ENCODE measurements at regions not wholly inside any gene's neighbourhood (a gene's known extent, or its start where the extent isn't known, plus 50 kb on each side); places are given as distances from the start of the nearest gene placed in this dataset.

- Histone ChIP-seq H3K27ac (ENCODE audit: low read depth, low read length) (no peak overlapping the region), H3K79me2 (ENCODE audit: control insufficient read depth, insufficient read depth, low read length, poor library complexity) (no peaks in the 10 kb centered on the region), H3K4me3 (ENCODE audit: low read depth, low read length) (no peak overlapping the region), H4K91ac (ENCODE audit: low read depth, low read length) (no peak overlapping the region), H3K79me1 (ENCODE audit: low read length) (peaks cover 4% of the 10 kb centered on the region), H3K4me2 (ENCODE audit: low read length) (no peak overlapping the region), H2BK120ac (ENCODE audit: insufficient read depth, low read length, poor library complexity) (peak overlapping the region; percentile 31), H3K9ac (ENCODE audit: low read length) (no peak overlapping the region), H4K12ac (ENCODE audit: low read depth, low read length) (no peak overlapping the region), H3K4ac (ENCODE audit: low read depth, low read length) (no peak overlapping the region), H3K18ac (ENCODE audit: low read length) (no peak overlapping the region), H3K36me3 (ENCODE audit: control insufficient read depth in 1 of 2, insufficient read depth in 2 of 2, low read length in 2 of 2) (no peaks in the 10 kb centered on the region), H4K8ac (ENCODE audit: low read depth, low read length) (no peak overlapping the region), H2BK5ac (ENCODE audit: low read depth, low read length, poor library complexity) (no peak overlapping the region), H3K9me3 (ENCODE audit: insufficient read depth, low read depth, low read length) (no peaks in the 10 kb centered on the region), H3K14ac (ENCODE audit: low read length) (no peak overlapping the region), H3K27me3 (ENCODE audit: insufficient read depth, low read length) (no peaks in the 10 kb centered on the region), H3K4me1 (ENCODE audit: control insufficient read depth in 1 of 2, insufficient read depth in 2 of 2, low read length in 2 of 2) (peaks cover 0 to 3% of the 10 kb centered on the region in 2 experiments), H3K23ac (ENCODE audit: low read length) (no peak overlapping the region), H2AFZ (ENCODE audit: insufficient read depth, low read length, poor library complexity) (no peak overlapping the region), H2AK5ac (ENCODE audit: low read length) (no peak overlapping the region), H2BK12ac (ENCODE audit: low read length) (no peak overlapping the region)
- DNase-seq = no peak
- WGBS (ENCODE audit: extremely low coverage, insufficient coverage, insufficient read length) = no CpG with 5 or more reads among the region's 2 CpGs
Measured at GRCh38 chr4:18880871-18881270, 859.3 kb upstream of the LCORL start.

DNA sequence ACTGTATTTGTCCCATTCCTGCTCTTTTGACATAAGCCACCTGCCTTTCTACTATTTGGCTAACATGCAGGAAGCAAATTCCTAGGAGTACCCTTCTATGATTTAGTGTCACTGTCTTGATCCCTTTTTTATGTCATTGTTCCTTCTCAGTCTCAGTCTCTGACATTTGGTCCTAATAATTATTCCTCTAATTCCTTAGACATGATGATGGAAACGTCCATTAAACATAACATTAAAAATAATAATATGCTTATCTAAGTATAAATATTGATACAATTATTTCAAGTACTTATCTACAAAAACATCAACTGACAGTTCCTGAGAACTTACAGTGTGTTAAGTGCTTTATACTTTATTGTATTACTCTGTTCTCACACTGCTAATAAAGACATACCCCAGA is 857.0 kb upstream of the LCORL start:
- Histone ChIP-seq H4K91ac (ENCODE audit: low read depth, low read length) (no peak overlapping the region), H3K4me1 (ENCODE audit: control insufficient read depth in 1 of 2, insufficient read depth in 2 of 2, low read length in 2 of 2) (peaks cover 0 to 3% of the 10 kb centered on the region in 2 experiments), H3K4ac (ENCODE audit: low read depth, low read length) (no peak overlapping the region), H3K4me2 (ENCODE audit: low read length) (no peak overlapping the region), H3K9me3 (ENCODE audit: insufficient read depth, low read depth, low read length) (no peaks in the 10 kb centered on the region), H2AK5ac (ENCODE audit: low read length) (no peak overlapping the region), H2BK12ac (ENCODE audit: low read length) (no peak overlapping the region), H3K23ac (ENCODE audit: low read length) (no peak overlapping the region), H3K9ac (ENCODE audit: low read length) (no peak overlapping the region), H3K14ac (ENCODE audit: low read length) (no peak overlapping the region), H2BK120ac (ENCODE audit: insufficient read depth, low read length, poor library complexity) (no peak overlapping the region), H3K27ac (ENCODE audit: low read depth, low read length) (no peak overlapping the region), H3K36me3 (ENCODE audit: control insufficient read depth in 1 of 2, insufficient read depth in 2 of 2, low read length in 2 of 2) (no peaks in the 10 kb centered on the region), H3K4me3 (ENCODE audit: low read depth, low read length) (no peak overlapping the region), H3K79me1 (ENCODE audit: low read length) (peaks cover 4% of the 10 kb centered on the region), H3K79me2 (ENCODE audit: control insufficient read depth, insufficient read depth, low read length, poor library complexity) (no peaks in the 10 kb centered on the region), H4K8ac (ENCODE audit: low read depth, low read length) (no peak overlapping the region), H2AFZ (ENCODE audit: insufficient read depth, low read length, poor library complexity) (no peak overlapping the region), H2BK5ac (ENCODE audit: low read depth, low read length, poor library complexity) (no peak overlapping the region), H3K27me3 (ENCODE audit: insufficient read depth, low read length) (no peaks in the 10 kb centered on the region), H4K12ac (ENCODE audit: low read depth, low read length) (no peak overlapping the region), H3K18ac (ENCODE audit: low read length) (no peak overlapping the region)
- DNase-seq = no peak
- WGBS (ENCODE audit: extremely low coverage, insufficient coverage, insufficient read length) = no CpG with 5 or more reads among the region's 1 CpG

GRCh38 chr4:18869166-18869565 is 847.6 kb upstream of the LCORL start:
- H2BK12ac ChIP-seq (ENCODE audit: low read length) = no peak overlapping the region

GRCh38 chr4:18860836-18861530 is 839.4 kb upstream of the LCORL start:
- H4K8ac ChIP-seq (ENCODE audit: low read depth, low read length) = no peak overlapping the region
- no peak overlapping the region for H3K18ac ChIP-seq (ENCODE audit: low read length)
- no peaks in the 10 kb centered on the region for H3K36me3 ChIP-seq (ENCODE audit: control insufficient read depth in 1 of 2, insufficient read depth in 2 of 2, low read length in 2 of 2)
- H2BK12ac ChIP-seq (ENCODE audit: low read length) = no peak overlapping the region
- no CpG with 5 or more reads among the region's 2 CpGs for WGBS (ENCODE audit: extremely low coverage, insufficient coverage, insufficient read length)
- H2AFZ ChIP-seq (ENCODE audit: insufficient read depth, low read length, poor library complexity) = no peak overlapping the region
- no peak overlapping the region for H2BK120ac ChIP-seq (ENCODE audit: insufficient read depth, low read length, poor library complexity)
- no peak overlapping the region for H2AK5ac ChIP-seq (ENCODE audit: low read length)
- H3K4ac ChIP-seq (ENCODE audit: low read depth, low read length) = no peak overlapping the region
- H3K9me3 ChIP-seq (ENCODE audit: insufficient read depth, low read depth, low read length) = no peaks in the 10 kb centered on the region
- H3K23ac ChIP-seq (ENCODE audit: low read length) = no peak overlapping the region
- H3K27me3 ChIP-seq (ENCODE audit: insufficient read depth, low read length) = no peaks in the 10 kb centered on the region
- no peak overlapping the region for H3K27ac ChIP-seq (ENCODE audit: low read depth, low read length)
- H3K9ac ChIP-seq (ENCODE audit: low read length) = no peak overlapping the region
- peaks cover 2% of the 10 kb centered on the region for H3K79me1 ChIP-seq (ENCODE audit: low read length)
- no peak overlapping the region for H4K12ac ChIP-seq (ENCODE audit: low read depth, low read length)
- H4K91ac ChIP-seq (ENCODE audit: low read depth, low read length) = no peak overlapping the region
- H3K4me2 ChIP-seq (ENCODE audit: low read length) = no peak overlapping the region
- no peak overlapping the region for H3K4me3 ChIP-seq (ENCODE audit: low read depth, low read length)
- peaks cover 2 to 5% of the 10 kb centered on the region in 2 experiments for H3K4me1 ChIP-seq (ENCODE audit: control insufficient read depth in 1 of 2, insufficient read depth in 2 of 2, low read length in 2 of 2)
- no peak overlapping the region for H2BK5ac ChIP-seq (ENCODE audit: low read depth, low read length, poor library complexity)
- DNase-seq = peak in 1 of 2 donors; percentile 50
- H3K79me2 ChIP-seq (ENCODE audit: control insufficient read depth, insufficient read depth, low read length, poor library complexity) = no peaks in the 10 kb centered on the region
- H3K14ac ChIP-seq (ENCODE audit: low read length) = no peak overlapping the region

More at GRCh38 chr4:18869166-18869565, 847.6 kb upstream of the LCORL start:
- H4K12ac ChIP-seq (ENCODE audit: low read depth, low read length) = no peak overlapping the region
- H3K79me1 ChIP-seq (ENCODE audit: low read length) = no peaks in the 10 kb centered on the region
- H3K23ac ChIP-seq (ENCODE audit: low read length) = no peak overlapping the region
- DNase-seq = no peak
- H4K91ac ChIP-seq (ENCODE audit: low read depth, low read length) = no peak overlapping the region
- H4K8ac ChIP-seq (ENCODE audit: low read depth, low read length) = no peak overlapping the region
- H2BK5ac ChIP-seq (ENCODE audit: low read depth, low read length, poor library complexity) = no peak overlapping the region
- no peak overlapping the region for H2BK120ac ChIP-seq (ENCODE audit: insufficient read depth, low read length, poor library complexity)
- no peak overlapping the region for H2AFZ ChIP-seq (ENCODE audit: insufficient read depth, low read length, poor library complexity)
- no peak overlapping the region for H3K4me2 ChIP-seq (ENCODE audit: low read length)
- H3K4ac ChIP-seq (ENCODE audit: low read depth, low read length) = no peak overlapping the region
- no peak overlapping the region for H3K9ac ChIP-seq (ENCODE audit: low read length)
- no peak overlapping the region for H3K18ac ChIP-seq (ENCODE audit: low read length)
- no peak overlapping the region for H3K27ac ChIP-seq (ENCODE audit: low read depth, low read length)
- no peak overlapping the region for H3K14ac ChIP-seq (ENCODE audit: low read length)
- no peaks in the 10 kb centered on the region for H3K79me2 ChIP-seq (ENCODE audit: control insufficient read depth, insufficient read depth, low read length, poor library complexity)
- H3K36me3 ChIP-seq (ENCODE audit: control insufficient read depth in 1 of 2, insufficient read depth in 2 of 2, low read length in 2 of 2) = no peaks in the 10 kb centered on the region
- no peak overlapping the region for H2AK5ac ChIP-seq (ENCODE audit: low read length)
- no peak overlapping the region for H3K4me3 ChIP-seq (ENCODE audit: low read depth, low read length)
- H3K9me3 ChIP-seq (ENCODE audit: insufficient read depth, low read depth, low read length) = no peaks in the 10 kb centered on the region
- no CpG with 5 or more reads among the region's 1 CpG for WGBS (ENCODE audit: extremely low coverage, insufficient coverage, insufficient read length)
- H3K4me1 ChIP-seq (ENCODE audit: control insufficient read depth in 1 of 2, insufficient read depth in 2 of 2, low read length in 2 of 2) = no peaks in the 10 kb centered on the region
- no peaks in the 10 kb centered on the region for H3K27me3 ChIP-seq (ENCODE audit: insufficient read depth, low read length)
